ENCODE measurements at regions not wholly inside any gene's neighbourhood (a gene's known extent, or its start where the extent isn't known, plus 50 kb on each side); places are given as distances from the start of the nearest gene placed in this dataset.

- no peak for TF ChIP-seq CTCF (IDR thresholded peaks at IDR 0.05; ENCODE audit: low read depth, low read length)
- no peak for TF ChIP-seq EZH2phosphoT487 (IDR thresholded peaks at IDR 0.05; ENCODE audit: low read depth)
These were observed 1558.1 kb upstream of the LRRTM3 start for GRCh38 chr10:65367706-65368105.
